Transverse colon (tissue), 3 donors: ENCODE measurements at regions not wholly inside any gene's neighbourhood (a gene's known extent, or its start where the extent isn't known, plus 50 kb on each side); places are given as distances from the start of the nearest gene placed in this dataset.

Source experiments
- POLR2A ChIP-seq: fragments of 450-650 bp; IDR thresholded peaks from one replicate; pipeline ENCODE4 v1.6.1; 2016; ENCODE audit warnings: antibody characterized with exemption, mild to moderate bottlenecking, moderate library complexity
- TF ChIP-seq, protein P1 (sequence below), 5 experiments: fragments of 200-600 bp in 3 of 5; fragments of 450-650 bp in 2 of 5; sonication (generic) in 3 of 5; IDR thresholded peaks; 1 replicate in 2 of 5; 2 replicates in 3 of 5; pipeline ENCODE4 v1.5.1; 2016 to 2017; ENCODE audit warnings: antibody characterized with exemption in 5 of 5, inconsistent platforms in 3 of 5, mild to moderate bottlenecking in 2 of 5, moderate library complexity in 1 of 5

DNA sequence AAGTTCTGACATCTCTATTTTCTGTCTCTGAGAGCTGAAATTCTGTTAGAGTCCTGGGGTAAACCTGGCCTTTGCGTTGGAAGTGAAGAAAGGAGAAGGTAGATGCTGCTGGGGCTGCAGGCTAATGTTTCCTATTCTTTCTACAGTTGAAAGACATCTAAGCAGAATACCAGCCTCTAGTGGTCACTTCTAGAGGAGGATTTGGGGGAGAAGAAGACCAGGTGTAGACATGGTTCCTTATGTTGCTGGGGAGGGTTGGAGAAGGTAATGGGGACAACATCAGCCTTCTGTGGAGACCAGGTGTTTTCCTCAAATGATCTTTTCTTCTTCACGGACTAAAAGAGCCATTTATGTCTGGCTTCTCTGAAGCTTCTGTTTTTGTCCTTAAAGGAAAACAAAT is 62.6 kb downstream of the BTBD3 start:
- TF ChIP-seq, protein P1, sequence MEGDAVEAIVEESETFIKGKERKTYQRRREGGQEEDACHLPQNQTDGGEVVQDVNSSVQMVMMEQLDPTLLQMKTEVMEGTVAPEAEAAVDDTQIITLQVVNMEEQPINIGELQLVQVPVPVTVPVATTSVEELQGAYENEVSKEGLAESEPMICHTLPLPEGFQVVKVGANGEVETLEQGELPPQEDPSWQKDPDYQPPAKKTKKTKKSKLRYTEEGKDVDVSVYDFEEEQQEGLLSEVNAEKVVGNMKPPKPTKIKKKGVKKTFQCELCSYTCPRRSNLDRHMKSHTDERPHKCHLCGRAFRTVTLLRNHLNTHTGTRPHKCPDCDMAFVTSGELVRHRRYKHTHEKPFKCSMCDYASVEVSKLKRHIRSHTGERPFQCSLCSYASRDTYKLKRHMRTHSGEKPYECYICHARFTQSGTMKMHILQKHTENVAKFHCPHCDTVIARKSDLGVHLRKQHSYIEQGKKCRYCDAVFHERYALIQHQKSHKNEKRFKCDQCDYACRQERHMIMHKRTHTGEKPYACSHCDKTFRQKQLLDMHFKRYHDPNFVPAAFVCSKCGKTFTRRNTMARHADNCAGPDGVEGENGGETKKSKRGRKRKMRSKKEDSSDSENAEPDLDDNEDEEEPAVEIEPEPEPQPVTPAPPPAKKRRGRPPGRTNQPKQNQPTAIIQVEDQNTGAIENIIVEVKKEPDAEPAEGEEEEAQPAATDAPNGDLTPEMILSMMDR (IDR thresholded peaks at IDR 0.05): no peak
- TF ChIP-seq POLR2A: no peak
